Breast epithelium (tissue), 3 donors: ENCODE measurements at regions not wholly inside any gene's neighbourhood (a gene's known extent, or its start where the extent isn't known, plus 50 kb on each side); places are given as distances from the start of the nearest gene placed in this dataset.

Experiments
- CTCF ChIP-seq, 3 donors: fragments of 450-650 bp; IDR thresholded peaks; one replicate each; pipeline ENCODE4 v1.5.1; 2016 to 2017; ENCODE audit warnings: antibody characterized with exemption in 3 of 3, mild to moderate bottlenecking in 3 of 3, moderate library complexity in 3 of 3
- POLR2A ChIP-seq: fragments of 450-650 bp; IDR thresholded peaks from one replicate; pipeline ENCODE4 v1.6.1; 2016; ENCODE audit warnings: antibody characterized with exemption, mild to moderate bottlenecking, moderate library complexity

GRCh38 chr1:56418151-56418631 lies 161.2 kb downstream of the PLPP3 start:
- TF ChIP-seq POLR2A (no peak), CTCF (IDR thresholded peaks at IDR 0.05) (no peak)
